ENCODE measurements at regions not wholly inside any gene's neighbourhood (a gene's known extent, or its start where the extent isn't known, plus 50 kb on each side); places are given as distances from the start of the nearest gene placed in this dataset.

GRCh38 chr13:57353831-57354230, 186.8 kb downstream of the PRR20E start:
- Mint-ChIP-seq H3K9me3 (peaks cover 0 to 8% (median 4%) of the 10 kb centered on the region in 7 donors), H3K4me3 (no peak overlapping the region), H3K36me3 (no peaks in the 10 kb centered on the region), H3K27ac (no peak overlapping the region), H3K27me3 (no peaks in the 10 kb centered on the region), H3K4me1 (no peaks in the 10 kb centered on the region)
- DNase-seq (no peak), ATAC-seq (ENCODE audit: low read depth in 2 of 2) (no peak)

GRCh38 chr13:57375876-57376275, 208.9 kb downstream of the PRR20E start:
- Mint-ChIP-seq H3K36me3 (no peaks in the 10 kb centered on the region), H3K4me3 (no peak overlapping the region), H3K4me1 (no peaks in the 10 kb centered on the region), H3K27me3 (no peaks in the 10 kb centered on the region), H3K27ac (no peak overlapping the region), H3K9me3 (peaks cover 0 to 10% (median 0%) of the 10 kb centered on the region in 7 donors)
- no peak for DNase-seq
- no peak for ATAC-seq (ENCODE audit: low read depth in 2 of 2)

- peaks cover 0 to 16% (median 6%) of the 10 kb centered on the region in 7 donors for H3K9me3 Mint-ChIP-seq
- no peaks in the 10 kb centered on the region for H3K36me3 Mint-ChIP-seq
- H3K27ac Mint-ChIP-seq, result no peak overlapping the region
Measured at GRCh38 chr13:57408312-57408711, 223.2 kb upstream of the PCDH17 start.

GRCh38 chr13:57409121-57409520, 222.4 kb upstream of the PCDH17 start:
- Mint-ChIP-seq H3K27ac (no peak overlapping the region), H3K27me3 (no peaks in the 10 kb centered on the region), H3K36me3 (no peaks in the 10 kb centered on the region), H3K4me1 (no peaks in the 10 kb centered on the region), H3K4me3 (no peak overlapping the region), H3K9me3 (peaks cover 0 to 16% (median 6%) of the 10 kb centered on the region in 7 donors)
- DNase-seq (no peak), ATAC-seq (ENCODE audit: low read depth in 2 of 2) (no peak)

More at GRCh38 chr13:57408312-57408711, 223.2 kb upstream of the PCDH17 start:
- no peak overlapping the region for H3K4me3 Mint-ChIP-seq
- ATAC-seq (ENCODE audit: low read depth in 2 of 2) (no peak), DNase-seq (no peak)
- no peaks in the 10 kb centered on the region for H3K4me1 Mint-ChIP-seq
- H3K27me3 Mint-ChIP-seq, result no peaks in the 10 kb centered on the region

DNA sequence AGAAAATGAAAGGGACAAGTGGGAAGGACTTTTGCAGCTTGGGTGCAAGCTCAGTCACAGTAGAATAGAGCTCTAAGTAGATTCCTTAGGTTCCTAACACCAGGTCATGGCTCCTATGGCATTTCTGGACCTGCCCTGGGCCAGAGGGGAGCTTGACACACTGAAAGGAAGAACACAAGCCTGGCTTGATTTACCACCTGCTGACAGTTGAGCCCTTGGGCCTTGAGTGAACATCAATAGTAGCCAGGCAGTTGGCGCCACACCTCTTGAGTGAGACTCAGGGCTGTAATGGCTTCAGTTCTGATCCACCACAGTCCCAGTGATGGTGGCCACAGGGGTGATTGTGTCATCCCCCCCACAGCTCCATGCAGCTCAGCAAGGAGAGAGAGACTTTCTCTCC, 221.9 kb upstream of the PCDH17 start:
- ATAC-seq (ENCODE audit: low read depth in 2 of 2), result no peak
- H3K27me3 Mint-ChIP-seq, result no peaks in the 10 kb centered on the region

DNA sequence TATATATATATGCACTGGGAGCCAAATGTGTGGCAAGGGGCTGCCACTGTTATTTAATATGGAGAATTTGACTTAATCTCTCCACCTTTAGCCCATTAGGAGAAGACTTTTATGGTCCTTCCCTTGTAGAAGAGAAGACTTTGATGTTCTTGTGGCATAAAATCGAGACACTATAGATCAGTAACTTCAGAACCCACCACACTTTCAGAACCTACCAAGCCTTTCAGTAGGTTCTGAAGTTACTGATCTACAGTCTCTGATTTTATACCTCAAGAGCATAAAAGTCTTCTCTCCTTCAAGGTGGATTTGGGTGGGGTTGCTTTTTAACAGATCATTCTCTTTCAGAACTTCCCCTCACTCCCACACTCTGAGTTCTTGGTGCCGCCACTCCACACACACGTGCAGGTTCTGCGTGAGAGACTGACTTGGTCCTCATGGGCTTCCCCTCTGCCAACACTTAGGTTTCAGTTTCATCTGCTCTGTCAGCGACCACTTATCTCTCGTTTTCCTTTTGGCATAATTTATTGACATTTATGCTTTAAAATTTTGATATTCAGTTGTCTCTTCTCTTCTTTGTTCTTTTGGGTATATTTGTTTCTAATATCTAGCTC, 213.4 kb upstream of the PCDH17 start:
- Mint-ChIP-seq H3K36me3 (no peaks in the 10 kb centered on the region), H3K27ac (no peak overlapping the region), H3K4me3 (no peak overlapping the region), H3K27me3 (no peaks in the 10 kb centered on the region), H3K4me1 (no peaks in the 10 kb centered on the region), H3K9me3 (peaks cover 0 to 14% (median 3%) of the 10 kb centered on the region in 7 donors)
- no peak for DNase-seq
- ATAC-seq (ENCODE audit: low read depth in 2 of 2), result no peak

More for the DNA sequence above, 221.9 kb upstream of the PCDH17 start:
- no peak for DNase-seq
- no peak overlapping the region for H3K4me3 Mint-ChIP-seq
- H3K27ac Mint-ChIP-seq, result no peak overlapping the region
- peaks cover 0 to 16% (median 6%) of the 10 kb centered on the region in 7 donors for H3K9me3 Mint-ChIP-seq
- no peaks in the 10 kb centered on the region for H3K36me3 Mint-ChIP-seq
- H3K4me1 Mint-ChIP-seq, result no peaks in the 10 kb centered on the region

DNA sequence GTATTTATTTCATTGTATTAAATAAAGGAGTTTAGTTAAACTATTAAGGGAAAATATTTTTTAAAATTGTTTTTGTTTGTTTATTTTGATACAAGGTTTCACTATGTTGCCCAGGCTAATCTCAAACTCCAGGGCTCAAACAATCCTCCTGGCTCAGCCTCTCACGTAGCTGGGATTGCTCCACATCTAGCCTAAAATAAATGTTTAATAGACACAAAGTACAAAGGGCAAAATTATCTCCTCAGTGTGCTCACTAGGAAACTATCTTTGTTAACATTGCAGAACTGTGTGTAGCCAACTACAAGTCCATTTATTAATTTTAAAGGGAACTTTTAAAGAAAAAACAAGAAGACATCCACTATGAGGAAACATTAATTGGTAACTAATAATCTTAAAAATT, 207.2 kb upstream of the PCDH17 start:
- no peak for DNase-seq
- no peak for ATAC-seq (ENCODE audit: low read depth in 2 of 2)
- H3K27ac Mint-ChIP-seq, result no peak overlapping the region
- H3K36me3 Mint-ChIP-seq, result no peaks in the 10 kb centered on the region
- H3K27me3 Mint-ChIP-seq, result no peaks in the 10 kb centered on the region
- H3K9me3 Mint-ChIP-seq, result peaks cover 0 to 20% (median 12%) of the 10 kb centered on the region in 7 donors
- H3K4me1 Mint-ChIP-seq, result no peaks in the 10 kb centered on the region
- no peak overlapping the region for H3K4me3 Mint-ChIP-seq

DNA sequence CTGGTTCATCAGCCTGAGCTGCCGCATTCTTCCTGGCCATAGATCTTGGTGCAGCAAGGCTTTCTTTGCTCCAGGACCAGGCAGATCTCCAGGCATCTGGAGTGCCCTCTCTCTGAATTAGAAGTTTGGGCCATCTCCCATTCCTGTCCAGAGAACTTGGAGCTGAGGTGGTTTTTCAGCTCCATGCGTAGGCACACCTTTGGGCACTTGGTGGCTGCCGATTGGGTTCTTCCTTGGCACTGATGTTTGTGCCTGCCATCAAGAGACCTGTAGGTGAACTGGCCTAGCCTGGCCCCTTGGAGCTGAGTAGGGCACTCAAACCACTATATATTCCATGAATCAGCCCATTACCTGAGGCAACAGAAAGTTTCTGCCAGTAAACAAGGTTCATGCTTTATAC, 206.0 kb upstream of the PCDH17 start:
- Mint-ChIP-seq H3K27ac (no peak overlapping the region), H3K4me1 (no peaks in the 10 kb centered on the region), H3K27me3 (no peaks in the 10 kb centered on the region), H3K4me3 (no peak overlapping the region), H3K9me3 (peaks cover 0 to 29% (median 14%) of the 10 kb centered on the region in 7 donors), H3K36me3 (no peaks in the 10 kb centered on the region)
- DNase-seq, result no peak
- ATAC-seq (ENCODE audit: low read depth in 2 of 2), result no peak

- ATAC-seq (ENCODE audit: low read depth in 2 of 2) (no peak), DNase-seq (no peak)
- no peak overlapping the region for H3K27ac Mint-ChIP-seq
- H3K9me3 Mint-ChIP-seq, result peaks cover 0 to 21% (median 10%) of the 10 kb centered on the region in 7 donors
- no peaks in the 10 kb centered on the region for H3K27me3 Mint-ChIP-seq
- no peaks in the 10 kb centered on the region for H3K4me1 Mint-ChIP-seq
- no peak overlapping the region for H3K4me3 Mint-ChIP-seq
- no peaks in the 10 kb centered on the region for H3K36me3 Mint-ChIP-seq
Measured at GRCh38 chr13:57437587-57437986, 194.0 kb upstream of the PCDH17 start.

- no peak overlapping the region for H3K27ac Mint-ChIP-seq
- DNase-seq (no peak), ATAC-seq (ENCODE audit: low read depth in 2 of 2) (no peak)
- no peak overlapping the region for H3K4me3 Mint-ChIP-seq
- H3K9me3 Mint-ChIP-seq, result peaks cover 0 to 18% (median 10%) of the 10 kb centered on the region in 7 donors
- no peaks in the 10 kb centered on the region for H3K27me3 Mint-ChIP-seq
- H3K4me1 Mint-ChIP-seq, result no peaks in the 10 kb centered on the region
- H3K36me3 Mint-ChIP-seq, result no peaks in the 10 kb centered on the region
Measured at GRCh38 chr13:57438072-57438471, 193.5 kb upstream of the PCDH17 start.

GRCh38 chr13:57443494-57443893, 188.1 kb upstream of the PCDH17 start:
- peaks cover 0 to 12% (median 8%) of the 10 kb centered on the region in 7 donors for H3K9me3 Mint-ChIP-seq
- H3K4me1 Mint-ChIP-seq, result no peaks in the 10 kb centered on the region
- H3K4me3 Mint-ChIP-seq, result no peak overlapping the region
- no peaks in the 10 kb centered on the region for H3K27me3 Mint-ChIP-seq
- no peak for ATAC-seq (ENCODE audit: low read depth in 2 of 2)
- DNase-seq, result no peak
- H3K36me3 Mint-ChIP-seq, result no peaks in the 10 kb centered on the region
- H3K27ac Mint-ChIP-seq, result no peak overlapping the region

DNA sequence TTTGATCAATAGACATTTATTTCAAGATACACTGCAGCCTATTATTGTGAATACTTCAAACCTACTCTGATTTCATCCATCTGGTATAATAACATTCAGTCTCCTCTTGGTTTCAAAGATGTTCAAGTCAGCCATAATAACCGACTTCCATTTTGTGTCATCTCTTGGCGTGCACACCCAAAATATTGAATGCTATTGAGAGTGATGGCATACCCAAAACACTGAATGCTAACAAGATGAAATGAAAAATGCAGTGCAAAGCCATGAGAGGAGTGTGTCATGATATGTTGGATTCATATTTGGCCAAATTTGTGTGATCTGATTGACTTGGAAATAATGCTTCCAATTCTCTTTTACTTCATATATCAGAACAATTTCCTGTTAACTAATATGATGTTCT, 181.2 kb upstream of the PCDH17 start:
- Mint-ChIP-seq H3K4me3 (no peak overlapping the region), H3K27me3 (no peaks in the 10 kb centered on the region), H3K9me3 (peaks cover 0 to 15% (median 2%) of the 10 kb centered on the region in 7 donors), H3K36me3 (no peaks in the 10 kb centered on the region), H3K4me1 (no peaks in the 10 kb centered on the region), H3K27ac (no peak overlapping the region)
- no peak for ATAC-seq (ENCODE audit: low read depth in 2 of 2)
- no peak for DNase-seq

GRCh38 chr13:57452228-57452627, 179.3 kb upstream of the PCDH17 start:
- H3K4me1 Mint-ChIP-seq, result no peaks in the 10 kb centered on the region
- no peaks in the 10 kb centered on the region for H3K36me3 Mint-ChIP-seq
- H3K9me3 Mint-ChIP-seq, result peaks cover 0 to 15% (median 3%) of the 10 kb centered on the region in 7 donors

GRCh38 chr13:57470491-57470890, 161.1 kb upstream of the PCDH17 start:
- DNase-seq (no peak), ATAC-seq (ENCODE audit: low read depth in 2 of 2) (no peak)
- Mint-ChIP-seq H3K4me3 (no peak overlapping the region), H3K4me1 (no peaks in the 10 kb centered on the region), H3K27me3 (no peaks in the 10 kb centered on the region), H3K9me3 (peaks cover 0 to 5% (median 1%) of the 10 kb centered on the region in 7 donors), H3K36me3 (no peaks in the 10 kb centered on the region), H3K27ac (no peak overlapping the region)

More at GRCh38 chr13:57452228-57452627, 179.3 kb upstream of the PCDH17 start:
- Mint-ChIP-seq H3K4me3 (no peak overlapping the region), H3K27me3 (no peaks in the 10 kb centered on the region), H3K27ac (no peak overlapping the region)
- ATAC-seq (ENCODE audit: low read depth in 2 of 2) (no peak), DNase-seq (no peak)

- H3K4me1 Mint-ChIP-seq, result no peaks in the 10 kb centered on the region
- no peak for DNase-seq
- no peaks in the 10 kb centered on the region for H3K36me3 Mint-ChIP-seq
- H3K27me3 Mint-ChIP-seq, result no peaks in the 10 kb centered on the region
- no peak overlapping the region for H3K4me3 Mint-ChIP-seq
- H3K9me3 Mint-ChIP-seq, result peaks cover 0 to 5% (median 3%) of the 10 kb centered on the region in 7 donors
- ATAC-seq (ENCODE audit: low read depth in 2 of 2), result no peak
- no peak overlapping the region for H3K27ac Mint-ChIP-seq
Measured at GRCh38 chr13:57491318-57491717, 140.2 kb upstream of the PCDH17 start.

Data from naive B cell (primary cell).